Glomerular visceral epithelial cell (primary cell): ENCODE measurements at regions not wholly inside any gene's neighbourhood (a gene's known extent, or its start where the extent isn't known, plus 50 kb on each side); places are given as distances from the start of the nearest gene placed in this dataset.
A peak's percentile ranks its signal among the peaks of the same experiment; 100 is the strongest.
"Not testable (repeated sequence)": the region's sequence is repeated elsewhere in the genome, so short reads cannot be mapped to it uniquely, and the experiment has no call there.

Experiments used
- DNase-seq: peaks from one replicate; pipeline ENCODE4 v3.0.0-alpha.2; 2016; ENCODE audit errors: extremely low spot score

- no peak for DNase-seq
Observed at GRCh38 chr2:182595650-182596049, 120.4 kb upstream of the DNAJC10 start.

GRCh38 chr2:182597570-182598295 is 118.3 kb upstream of the DNAJC10 start:
- no peak for DNase-seq

- DNase-seq = no peak
Observed at GRCh38 chr2:182598626-182599025, 117.4 kb upstream of the DNAJC10 start.

- no peak for DNase-seq
Observed at GRCh38 chr2:182605166-182605565, 110.9 kb upstream of the DNAJC10 start.

GRCh38 chr2:182606728-182607681 is 109.1 kb upstream of the DNAJC10 start:
- DNase-seq = no peak

- no peak for DNase-seq
Observed at GRCh38 chr2:182608181-182608845, 107.7 kb upstream of the DNAJC10 start.

- not testable (repeated sequence) for DNase-seq
Observed at GRCh38 chr2:182609005-182609404, 107.1 kb upstream of the DNAJC10 start.

- no peak for DNase-seq
Observed at GRCh38 chr2:182610231-182610630, 105.8 kb upstream of the DNAJC10 start.

GRCh38 chr2:182611009-182611408 is 105.0 kb upstream of the DNAJC10 start:
- DNase-seq = no peak

- no peak for DNase-seq
Observed at GRCh38 chr2:182615036-182615435, 101.0 kb upstream of the DNAJC10 start.

- DNase-seq = peak; percentile 64
Observed at GRCh38 chr2:182616471-182617393, 99.3 kb upstream of the DNAJC10 start.

GRCh38 chr2:182618672-182619079 is 97.4 kb upstream of the DNAJC10 start:
- DNase-seq = no peak

GRCh38 chr2:182619276-182619675 is 96.8 kb upstream of the DNAJC10 start:
- DNase-seq = no peak

- DNase-seq = no peak
Observed at GRCh38 chr2:182621191-182621590, 94.9 kb upstream of the DNAJC10 start.

- no peak for DNase-seq
Observed at GRCh38 chr2:182621810-182622209, 94.2 kb upstream of the DNAJC10 start.

- no peak for DNase-seq
Observed at GRCh38 chr2:182622231-182622630, 93.8 kb upstream of the DNAJC10 start.

- no peak for DNase-seq
Observed at GRCh38 chr2:182625814-182626213, 90.2 kb upstream of the DNAJC10 start.

GRCh38 chr2:182628916-182629315 is 87.1 kb upstream of the DNAJC10 start:
- DNase-seq = no peak

GRCh38 chr2:182630207-182630606 is 85.8 kb upstream of the DNAJC10 start:
- no peak for DNase-seq

- DNase-seq = no peak
Observed at GRCh38 chr2:182631299-182631698, 84.8 kb upstream of the DNAJC10 start.

GRCh38 chr2:182634386-182634785 is 81.7 kb upstream of the DNAJC10 start:
- no peak for DNase-seq
